Transverse colon (tissue), 4 donors: ENCODE measurements at regions not wholly inside any gene's neighbourhood (a gene's known extent, or its start where the extent isn't known, plus 50 kb on each side); places are given as distances from the start of the nearest gene placed in this dataset.

Source experiments
- DNase-seq: peaks from one replicate; pipeline ENCODE4 v3.0.0-alpha.2; 2019
- H3K27ac ChIP-seq, 4 donors: fragments of 200-600 bp; sonication (generic); 2 replicates each; pipeline ENCODE4 v1.5.1; 2016 to 2018; ENCODE audit warnings: inconsistent platforms in 4 of 4
- H3K27me3 ChIP-seq: fragments of 200-600 bp; sonication (generic); 2 replicates; pipeline ENCODE4 v1.5.1; 2017; ENCODE audit warnings: inconsistent platforms
- H3K36me3 ChIP-seq, 4 donors: fragments of 200-600 bp; sonication (generic); 2 replicates each; pipeline ENCODE4 v1.5.1; 2017 to 2019; ENCODE audit warnings: inconsistent platforms in 4 of 4
- H3K4me1 ChIP-seq, 4 donors: fragments of 200-600 bp; sonication (generic); 2 replicates each; pipeline ENCODE4 v1.5.1; 2017 to 2020; ENCODE audit warnings: inconsistent platforms in 4 of 4
- H3K4me3 ChIP-seq, 4 donors: fragments of 200-600 bp; sonication (generic); 1 replicate in 1 of 4; 2 replicates in 3 of 4; pipeline versions ENCODE4 v1.5.1 to v1.6.1; 2017 to 2019; ENCODE audit warnings: inconsistent platforms in 4 of 4
- H3K9me3 ChIP-seq, 2 donors: fragments of 200-600 bp; sonication (generic); 2 replicates each; pipeline ENCODE4 v1.5.1; 2017 to 2019; ENCODE audit warnings: inconsistent platforms in 2 of 2
- CTCF ChIP-seq, 5 experiments: fragments of 200-600 bp in 3 of 5; fragments of 450-650 bp in 2 of 5; sonication (generic) in 3 of 5; IDR thresholded peaks; 1 replicate in 2 of 5; 2 replicates in 3 of 5; pipeline ENCODE4 v1.5.1; 2016 to 2017; ENCODE audit warnings: antibody characterized with exemption in 5 of 5, inconsistent platforms in 3 of 5, mild to moderate bottlenecking in 2 of 5, moderate library complexity in 1 of 5
- EP300 ChIP-seq: sonication (generic); formaldehyde crosslinking; IDR thresholded peaks from one replicate; pipeline ENCODE4 v1.6.1; 2017; ENCODE audit warnings: antibody characterized with exemption, low read depth
- POLR2A ChIP-seq: fragments of 450-650 bp; IDR thresholded peaks from one replicate; pipeline ENCODE4 v1.6.1; 2016; ENCODE audit warnings: antibody characterized with exemption, mild to moderate bottlenecking, moderate library complexity
- POLR2AphosphoS5 ChIP-seq, 3 donors: sonication (generic); formaldehyde crosslinking; IDR thresholded peaks; one replicate each; pipeline ENCODE4 v1.6.1; 2016; ENCODE audit warnings: antibody characterized with exemption in 3 of 3
- WGBS, 2 donors: methylation state at CpG; one replicate each; pipeline ENCODE4 v1.1.5; 2018; ENCODE audit warnings: low coverage in 1 of 2; 5-methylcytosine and 5-hydroxymethylcytosine counted together
- in situ Hi-C, 4 donors: fragments of 200-750 bp; cut with MboI; loops; one replicate each; pipeline versions ENCODE4 v1.15.0 to v1.15.1; 2017; ENCODE audit warnings: low sequenced_read_pairs in 3 of 4, low pct_ligation_motif_present in 1 of 4, low pct_unique_long_range_greater_than_20kb in 1 of 4
- intact Hi-C: fragments of 100-400 bp; cut with DNase I; formaldehyde crosslinking; loops from one replicate; pipeline ENCODE4 v1.15.1; 2023; ENCODE audit warnings: low total_unique reads

- Histone ChIP-seq H3K9me3 (no peaks in the 10 kb centered on the region), H3K27me3 (no peaks in the 10 kb centered on the region), H3K4me3 (no peak overlapping the region), H3K36me3 (no peaks in the 10 kb centered on the region), H3K4me1 (no peaks in the 10 kb centered on the region), H3K27ac (no peak overlapping the region)
- DNase-seq, result no peak
- intact Hi-C loops (no loop called here), in situ Hi-C loops (no loop called here)
- TF ChIP-seq POLR2AphosphoS5 (IDR thresholded peaks at IDR 0.05) (no peak), POLR2A (no peak), CTCF (IDR thresholded peaks at IDR 0.05) (no peak), EP300 (no peak)
Observed at GRCh38 chr4:175882891-175883290, 70.8 kb upstream of the GPM6A start.

GRCh38 chr4:175884048-175884447 lies 72.0 kb upstream of the GPM6A start:
- TF ChIP-seq CTCF (IDR thresholded peaks at IDR 0.05), result no peak
- TF ChIP-seq POLR2A, result no peak
- TF ChIP-seq POLR2AphosphoS5 (IDR thresholded peaks at IDR 0.05), result no peak
- no peak for TF ChIP-seq EP300
- in situ Hi-C loops (no loop called here), intact Hi-C loops (no loop called here)
- Histone ChIP-seq H3K27ac (no peak overlapping the region), H3K36me3 (no peaks in the 10 kb centered on the region), H3K4me3 (no peak overlapping the region), H3K4me1 (no peaks in the 10 kb centered on the region), H3K9me3 (no peaks in the 10 kb centered on the region), H3K27me3 (no peaks in the 10 kb centered on the region)
- DNase-seq, result no peak
- 64 to 69% methylated on average over 4 of the region's 4 CpGs for WGBS, 2 donors

- Histone ChIP-seq H3K4me1 (no peaks in the 10 kb centered on the region), H3K27ac (no peak overlapping the region), H3K9me3 (no peaks in the 10 kb centered on the region), H3K27me3 (no peaks in the 10 kb centered on the region), H3K4me3 (no peak overlapping the region), H3K36me3 (no peaks in the 10 kb centered on the region)
- no peak for DNase-seq
- TF ChIP-seq CTCF (IDR thresholded peaks at IDR 0.05), result no peak
- no peak for TF ChIP-seq POLR2AphosphoS5 (IDR thresholded peaks at IDR 0.05)
- TF ChIP-seq POLR2A, result no peak
- no peak for TF ChIP-seq EP300
- intact Hi-C loops, result no loop called here
- in situ Hi-C loops, result no loop called here
- WGBS, 2 donors, result 66 to 68% methylated on average over 4 of the region's 4 CpGs
Observed at GRCh38 chr4:175891231-175891630, 79.2 kb upstream of the GPM6A start.

GRCh38 chr4:175891851-175892250 lies 79.8 kb upstream of the GPM6A start:
- Histone ChIP-seq H3K27ac (no peak overlapping the region), H3K36me3 (no peaks in the 10 kb centered on the region), H3K4me1 (no peaks in the 10 kb centered on the region), H3K4me3 (no peak overlapping the region), H3K9me3 (no peaks in the 10 kb centered on the region), H3K27me3 (no peaks in the 10 kb centered on the region)
- intact Hi-C loops (no loop called here), in situ Hi-C loops (no loop called here)
- no peak for DNase-seq
- TF ChIP-seq CTCF (IDR thresholded peaks at IDR 0.05), result peak in 3 of 5 experiments; percentile 11 to 31 (median 20)
- no peak for TF ChIP-seq POLR2A
- no peak for TF ChIP-seq POLR2AphosphoS5 (IDR thresholded peaks at IDR 0.05)
- TF ChIP-seq EP300, result no peak
- 0 to 12% methylated on average over 2 of the region's 2 CpGs for WGBS, 2 donors
